NOMO-1 (cell line): ENCODE measurements at regions not wholly inside any gene's neighbourhood (a gene's known extent, or its start where the extent isn't known, plus 50 kb on each side); places are given as distances from the start of the nearest gene placed in this dataset.
"Not testable (repeated sequence)": the region's sequence is repeated elsewhere in the genome, so short reads cannot be mapped to it uniquely, and the experiment has no call there.

Source experiments
- DNase-seq, 2 experiments: peaks; one replicate each; lab custom pipeline; 2025; ENCODE audit not compliant: unreplicated experiment in 2 of 2; lab: John Stamatoyannopoulos, UW

DNA sequence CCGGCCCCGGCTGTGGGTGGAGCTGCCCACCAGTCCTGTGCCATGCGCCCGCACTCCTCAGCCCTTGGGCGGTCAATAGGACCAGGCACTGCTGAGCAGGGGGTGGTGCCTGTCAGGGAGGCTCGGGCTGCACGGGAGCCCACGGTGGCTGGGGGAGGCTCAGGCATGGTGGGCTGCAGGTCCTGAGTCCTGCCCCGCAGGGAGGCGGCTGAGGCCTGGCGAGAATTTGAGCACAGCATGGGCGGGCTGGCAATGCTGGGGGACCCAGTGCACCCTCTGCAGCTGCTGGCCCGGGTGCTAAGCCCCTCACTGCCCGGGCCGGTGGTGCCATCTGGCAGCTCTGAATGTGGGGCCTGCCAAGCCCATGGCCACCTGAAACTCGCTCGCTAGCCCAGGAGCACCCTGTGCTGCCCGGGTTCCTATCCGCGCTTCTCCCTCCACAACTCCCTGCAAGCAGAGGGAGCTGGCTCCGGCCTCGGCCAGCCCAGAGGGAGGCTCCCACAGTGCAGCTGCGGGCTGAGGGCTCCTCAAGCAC is 1371.1 kb downstream of the FSCB start:
- no peak for DNase-seq

DNA sequence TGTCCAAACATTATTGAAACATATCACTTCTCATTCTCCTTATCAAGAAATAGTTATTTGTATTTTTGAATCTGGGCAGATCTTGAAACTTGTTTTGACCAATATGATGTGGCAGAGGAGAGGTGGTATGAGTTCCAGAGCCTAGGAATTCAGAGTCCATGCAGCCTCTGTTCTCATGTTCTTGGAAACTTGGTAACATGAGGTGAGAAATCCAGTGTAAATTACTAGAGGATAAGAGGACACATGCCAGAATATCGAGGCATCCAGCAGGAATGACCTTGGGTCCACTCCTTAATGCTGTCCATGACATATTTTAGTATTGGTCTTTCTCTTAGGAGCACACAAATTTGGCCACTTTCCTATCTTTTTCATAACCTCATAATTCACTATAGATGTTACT is 1374.6 kb downstream of the FSCB start:
- no peak for DNase-seq

DNA sequence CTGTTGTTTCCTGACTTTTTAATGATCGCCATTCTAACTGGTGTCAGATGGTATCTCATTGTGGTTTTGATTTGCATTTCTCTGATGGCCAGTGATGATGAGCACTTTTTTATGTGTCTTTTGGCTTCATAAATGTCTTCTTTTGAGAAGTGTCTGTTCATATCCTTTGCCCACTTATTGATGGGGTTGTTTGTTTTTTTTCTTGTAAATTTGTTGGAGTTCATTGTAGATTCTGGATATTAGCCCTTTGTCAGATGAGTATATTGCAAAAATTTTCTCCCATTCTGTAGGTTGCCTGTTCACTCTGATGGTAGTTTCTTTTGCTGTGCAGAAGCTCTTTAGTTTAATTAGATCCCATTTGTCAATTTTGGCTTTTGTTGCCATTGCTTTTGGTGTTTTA is 1378.7 kb downstream of the FSCB start:
- DNase-seq = not testable (repeated sequence)

DNA sequence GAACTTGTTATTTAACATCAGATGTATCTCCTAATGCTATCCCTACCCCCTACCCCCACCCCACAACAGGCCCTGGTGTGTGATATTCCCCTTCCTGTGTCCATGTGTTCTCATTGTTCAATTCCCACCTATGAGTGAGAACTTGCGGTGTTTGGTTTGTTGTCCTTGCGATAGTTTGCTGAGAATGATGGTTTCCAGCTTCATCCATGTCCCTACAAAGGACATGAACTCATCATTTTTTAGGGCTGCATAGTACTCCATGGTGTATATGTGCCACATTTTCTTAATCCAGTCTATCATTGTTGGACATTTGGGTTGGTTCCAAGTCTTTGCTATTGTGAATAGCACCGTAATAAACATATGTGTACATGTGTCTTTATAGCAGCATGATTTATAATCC is 1379.2 kb downstream of the FSCB start:
- not testable (repeated sequence) for DNase-seq

DNA sequence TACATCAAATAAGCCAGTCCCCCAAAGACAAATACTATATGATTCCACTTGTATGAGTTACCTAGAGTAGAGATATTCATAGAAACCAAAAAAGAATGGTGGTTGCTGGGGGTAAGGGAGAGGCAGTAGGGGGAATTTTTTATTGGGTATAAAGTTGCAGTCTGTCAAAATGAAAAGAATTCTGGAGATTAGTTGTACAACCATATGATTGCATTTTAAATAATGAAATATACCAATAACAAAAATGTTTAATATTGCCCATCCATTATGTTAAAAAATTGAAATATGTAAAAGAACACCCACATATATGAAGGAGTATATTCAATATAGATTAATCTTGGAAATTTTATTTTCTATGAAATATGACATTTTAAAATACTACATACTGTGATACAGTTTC is 1383.5 kb downstream of the FSCB start:
- no peak for DNase-seq

DNA sequence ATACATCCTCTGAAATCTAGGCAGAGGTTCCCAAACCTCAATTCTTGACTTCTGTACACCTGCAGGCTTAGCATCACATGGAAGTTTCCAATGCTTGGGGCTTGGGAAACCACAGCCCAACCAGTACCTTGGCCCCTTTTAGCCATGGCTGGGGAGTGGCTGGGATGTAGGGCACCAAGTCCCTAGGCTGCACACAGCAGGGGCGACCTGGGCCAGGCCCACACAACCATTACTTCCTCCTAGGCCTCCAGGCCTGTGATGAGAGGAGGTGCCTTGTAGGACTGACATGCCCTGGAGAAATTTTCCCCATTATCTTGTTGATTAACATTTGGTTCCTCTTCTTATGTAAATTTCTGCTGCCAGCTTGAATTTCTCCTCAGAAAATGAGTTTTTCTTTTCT is 1387.4 kb downstream of the FSCB start:
- DNase-seq = no peak

DNA sequence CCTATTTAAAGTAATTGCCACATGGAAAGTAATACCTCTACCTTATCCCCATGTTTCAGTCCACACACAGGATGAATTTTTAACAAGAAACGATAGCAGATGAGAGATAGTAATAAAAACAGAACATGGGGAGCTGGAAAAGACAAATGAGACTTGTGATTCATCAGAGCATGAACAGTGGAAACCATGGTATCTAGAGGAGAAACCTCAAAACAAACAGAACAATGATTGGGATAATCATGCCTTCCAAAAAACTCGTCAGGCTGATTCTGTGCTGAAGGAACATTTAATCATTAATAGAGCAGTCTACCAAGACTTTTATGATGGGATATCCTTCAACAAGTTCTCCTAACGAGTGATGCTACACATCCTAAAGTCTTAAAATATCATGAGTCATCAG is 1390.7 kb downstream of the FSCB start:
- DNase-seq = no peak

DNA sequence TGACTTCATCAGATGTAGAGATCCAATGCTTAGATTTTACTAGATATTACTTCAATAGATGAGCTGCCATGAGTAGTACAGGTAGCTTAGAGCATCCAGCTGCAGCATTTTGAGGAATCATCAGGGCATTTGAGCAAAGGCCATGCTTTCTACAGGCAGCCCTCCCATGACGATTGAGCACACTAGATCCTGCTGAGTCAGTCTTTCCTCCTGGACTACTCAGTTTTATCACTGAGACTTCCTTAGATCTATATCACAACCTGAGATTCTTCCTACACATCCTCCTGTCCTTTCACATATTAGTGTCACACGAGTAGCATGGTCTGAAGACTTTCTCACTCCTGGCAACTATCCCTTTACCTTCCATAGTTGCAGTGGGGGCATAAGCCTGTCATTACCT is 1401.8 kb downstream of the FSCB start:
- DNase-seq = no peak

DNA sequence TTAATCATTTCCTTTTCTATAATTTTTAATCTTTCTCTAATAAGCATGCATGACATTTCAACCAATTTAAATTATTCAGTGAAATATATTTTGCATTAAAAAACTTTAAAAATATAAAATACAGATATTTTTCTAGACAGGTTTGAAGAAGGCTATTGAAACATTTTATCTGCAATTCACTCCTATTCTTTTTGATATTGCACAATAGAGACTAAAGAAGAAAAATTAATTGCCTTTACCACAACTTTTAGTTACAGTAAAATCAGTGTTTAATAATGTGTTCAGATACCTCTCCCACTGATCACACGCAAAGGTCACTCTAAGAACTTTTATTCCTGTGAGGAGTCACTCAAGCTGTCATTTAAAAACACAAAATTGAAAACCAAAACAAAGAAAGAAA is 1416.7 kb downstream of the FSCB start:
- no peak for DNase-seq

DNA sequence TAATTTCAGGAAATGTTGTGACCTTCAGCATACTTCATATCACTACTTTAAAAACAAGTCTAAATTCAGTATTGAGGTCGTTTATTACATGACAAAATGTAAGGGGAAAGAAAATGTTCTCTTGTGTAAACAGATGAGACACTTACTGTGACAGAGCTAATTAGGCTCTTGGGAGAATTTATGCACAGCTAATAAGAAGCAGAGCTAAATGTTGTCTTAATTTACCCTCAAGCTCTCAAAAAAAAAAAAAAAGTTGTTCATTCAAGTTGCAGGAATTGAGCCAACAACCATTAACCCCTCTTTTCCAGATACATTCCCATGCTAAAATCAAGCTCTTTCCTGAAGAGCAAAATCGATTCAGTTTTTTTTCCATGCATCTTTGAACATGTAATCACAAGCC is 1419.4 kb downstream of the FSCB start:
- no peak for DNase-seq

DNA sequence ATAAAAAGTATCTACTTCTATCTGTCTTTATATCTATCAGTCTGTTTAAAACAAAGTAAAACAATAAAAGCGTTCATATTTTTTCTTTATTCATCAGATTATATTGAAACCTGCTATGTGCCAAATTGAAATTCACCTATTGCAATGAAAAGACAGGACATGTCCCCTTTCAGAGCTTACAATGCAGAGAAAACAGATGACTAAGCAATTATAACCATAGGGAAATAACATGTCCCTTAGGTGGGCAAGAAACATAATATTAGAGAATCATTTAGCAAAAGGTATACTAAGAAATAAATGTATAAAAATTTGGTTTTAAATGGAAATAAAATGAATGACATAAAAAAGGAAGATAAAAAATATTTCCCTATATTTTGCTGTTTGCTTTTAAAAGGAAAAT is 1421.3 kb downstream of the FSCB start:
- no peak for DNase-seq

DNA sequence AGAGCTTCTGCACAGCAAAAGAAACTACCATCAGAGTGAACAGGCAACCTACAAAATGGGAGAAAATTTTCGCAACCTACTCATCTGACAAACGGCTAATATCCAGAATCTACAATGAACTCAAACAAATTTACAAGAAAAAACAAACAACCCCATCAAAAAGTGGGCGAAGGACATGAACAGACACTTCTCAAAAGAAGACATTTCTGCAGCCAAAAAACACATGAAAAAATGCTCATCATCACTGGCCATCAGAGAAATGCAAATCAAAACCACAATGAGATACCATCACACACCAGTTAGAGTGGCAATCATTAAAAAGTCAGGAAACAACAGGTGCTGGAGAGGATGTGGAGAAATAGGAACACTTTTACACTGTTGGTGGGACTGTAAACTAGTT is 1439.7 kb downstream of the FSCB start:
- DNase-seq = not testable (repeated sequence)

DNA sequence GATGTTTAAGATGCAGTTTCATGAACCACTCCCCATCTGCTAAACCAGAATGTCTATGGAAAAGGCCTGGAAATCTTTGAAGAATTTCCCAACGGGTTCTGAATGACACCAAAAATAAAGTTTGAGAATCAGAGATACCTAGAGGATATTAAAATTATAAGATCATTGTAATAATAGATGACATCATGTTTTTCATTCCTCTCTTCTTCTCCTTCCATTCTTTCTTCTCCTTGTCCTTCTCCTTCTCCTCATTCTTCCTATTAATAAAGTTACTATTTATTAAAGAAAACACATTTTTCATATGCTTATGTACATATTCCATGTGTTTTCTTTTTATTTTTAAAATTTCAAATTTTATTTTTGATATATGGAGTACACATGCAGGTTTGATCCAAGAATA is 1449.4 kb downstream of the LRFN5 start:
- no peak for DNase-seq

DNA sequence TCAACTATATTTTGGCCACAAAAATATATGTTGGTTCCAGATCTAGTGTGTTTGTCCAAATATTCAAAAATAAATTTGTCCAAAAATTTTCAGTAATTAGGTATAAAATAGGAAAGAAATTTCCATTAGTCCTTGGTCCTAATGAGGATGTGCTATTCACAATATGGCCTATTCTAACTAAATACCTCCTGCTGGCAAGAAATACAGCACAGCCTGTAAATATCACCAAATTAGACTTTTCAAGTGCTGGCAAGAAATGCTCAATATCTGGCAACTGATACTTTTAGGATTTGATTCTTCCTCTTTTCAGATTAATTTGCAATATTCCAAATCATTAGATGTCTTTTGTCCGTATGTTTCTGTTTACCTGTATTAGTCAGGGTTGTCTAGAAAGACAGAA is 1446.2 kb downstream of the LRFN5 start:
- DNase-seq = no peak

DNA sequence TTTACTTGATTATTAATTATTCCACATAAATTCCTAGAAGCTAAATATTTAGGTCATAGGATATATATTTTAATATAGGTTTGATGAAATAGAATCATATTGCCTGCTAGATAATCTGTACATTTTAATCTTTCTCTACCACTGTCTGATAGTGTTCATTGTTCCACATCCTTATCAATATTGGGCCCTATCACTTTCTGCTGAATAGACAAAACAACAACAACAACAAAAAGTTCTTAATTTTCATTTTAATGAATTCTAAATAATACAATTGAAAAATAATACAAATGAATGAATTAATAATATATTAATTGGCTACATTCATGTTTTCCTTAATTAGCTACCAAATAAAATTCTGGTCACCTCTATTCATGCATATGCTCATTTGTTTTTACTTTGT is 1437.2 kb downstream of the LRFN5 start:
- no peak for DNase-seq

DNA sequence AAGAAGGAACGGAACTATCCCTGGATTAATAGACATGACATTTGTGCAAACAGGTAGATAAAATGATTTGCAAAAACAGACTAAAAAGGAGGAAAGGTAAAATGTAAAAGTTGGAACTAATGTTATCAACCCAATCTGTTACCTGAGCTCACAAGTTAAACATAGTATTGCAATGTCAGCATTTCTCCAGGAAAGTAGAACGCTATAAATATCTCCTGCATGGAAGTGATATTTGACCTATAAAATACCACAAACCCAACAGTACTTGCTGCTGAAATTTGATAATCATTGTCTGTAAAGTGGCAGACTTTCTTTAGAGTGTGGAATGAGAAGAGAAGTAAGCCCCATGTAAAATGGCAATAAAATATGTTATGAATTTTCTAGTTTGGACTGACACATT is 1435.7 kb downstream of the LRFN5 start:
- no peak for DNase-seq

DNA sequence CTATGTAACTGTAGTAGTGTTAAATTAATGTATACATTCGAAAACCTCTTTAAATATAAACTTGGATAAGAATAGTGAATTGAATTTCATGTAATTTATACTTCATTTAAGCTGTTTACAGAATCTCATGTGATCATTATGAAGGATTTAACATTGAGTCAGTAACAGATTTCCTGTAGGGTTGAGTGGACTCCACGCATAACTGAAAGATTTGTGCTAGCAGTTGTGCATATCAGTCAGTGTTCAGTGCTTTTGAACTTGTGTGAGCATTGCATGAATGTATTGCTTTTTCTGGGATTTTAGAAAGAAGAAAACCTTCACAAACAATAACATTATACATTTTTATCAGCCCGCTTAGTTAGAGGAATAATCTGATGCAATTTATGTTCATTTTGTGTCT is 1435.3 kb downstream of the LRFN5 start:
- no peak for DNase-seq

DNA sequence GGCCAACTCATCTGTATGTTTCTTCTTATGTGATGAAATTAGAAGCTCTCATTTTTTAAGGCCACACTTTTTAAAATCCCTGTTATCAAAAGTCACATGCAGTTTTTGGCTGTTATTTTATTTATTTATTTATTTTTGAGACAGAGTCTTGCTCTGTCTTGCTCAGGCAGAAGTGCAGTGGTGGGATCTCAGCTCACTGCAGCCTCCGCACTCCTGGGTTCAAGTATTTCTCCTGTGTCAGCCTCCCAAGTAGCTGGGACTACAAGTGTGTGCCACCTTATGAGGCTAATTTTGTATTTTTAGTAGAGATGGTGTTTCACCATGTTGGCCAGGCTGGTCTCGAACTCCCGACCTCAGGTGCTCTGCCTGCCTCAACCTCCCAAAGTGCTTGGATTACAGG is 1434.5 kb downstream of the LRFN5 start:
- no peak for DNase-seq

DNA sequence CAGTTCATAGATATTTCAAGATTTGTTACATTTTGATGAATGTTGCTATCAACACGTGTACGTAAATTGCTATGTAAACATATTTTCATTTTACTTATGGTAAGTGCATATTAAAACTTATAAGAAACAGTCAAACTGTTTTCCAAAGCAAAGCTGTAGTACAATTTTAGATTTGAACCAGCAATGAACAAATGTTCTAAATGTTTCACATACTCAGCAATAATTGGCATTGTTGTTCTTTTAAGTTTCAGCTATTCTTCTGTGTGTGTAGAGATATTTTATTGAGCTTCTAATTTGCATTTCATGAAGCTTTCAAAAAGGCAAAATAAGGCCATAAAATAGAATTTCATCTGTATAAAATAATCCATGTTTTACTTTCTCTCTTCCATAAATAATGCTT is 1433.2 kb downstream of the LRFN5 start:
- DNase-seq = no peak

DNA sequence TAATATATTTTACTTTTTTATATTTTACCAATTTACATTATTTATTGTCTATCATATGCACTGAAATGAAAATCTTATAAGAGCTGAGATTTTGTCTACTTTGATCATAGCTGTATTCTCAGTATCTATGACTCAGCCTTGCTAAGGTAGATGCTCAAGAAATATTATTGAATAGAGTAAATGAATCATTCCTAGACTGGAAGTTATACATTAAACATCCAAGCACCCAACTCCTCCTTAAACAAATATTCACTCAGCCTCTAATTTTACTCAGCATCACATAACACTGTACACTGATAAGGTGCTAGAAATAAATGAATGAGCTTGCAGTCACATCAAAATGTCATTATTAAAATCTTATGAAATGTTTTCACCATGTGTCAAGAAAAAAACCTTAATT is 1424.9 kb downstream of the LRFN5 start:
- no peak for DNase-seq

DNA sequence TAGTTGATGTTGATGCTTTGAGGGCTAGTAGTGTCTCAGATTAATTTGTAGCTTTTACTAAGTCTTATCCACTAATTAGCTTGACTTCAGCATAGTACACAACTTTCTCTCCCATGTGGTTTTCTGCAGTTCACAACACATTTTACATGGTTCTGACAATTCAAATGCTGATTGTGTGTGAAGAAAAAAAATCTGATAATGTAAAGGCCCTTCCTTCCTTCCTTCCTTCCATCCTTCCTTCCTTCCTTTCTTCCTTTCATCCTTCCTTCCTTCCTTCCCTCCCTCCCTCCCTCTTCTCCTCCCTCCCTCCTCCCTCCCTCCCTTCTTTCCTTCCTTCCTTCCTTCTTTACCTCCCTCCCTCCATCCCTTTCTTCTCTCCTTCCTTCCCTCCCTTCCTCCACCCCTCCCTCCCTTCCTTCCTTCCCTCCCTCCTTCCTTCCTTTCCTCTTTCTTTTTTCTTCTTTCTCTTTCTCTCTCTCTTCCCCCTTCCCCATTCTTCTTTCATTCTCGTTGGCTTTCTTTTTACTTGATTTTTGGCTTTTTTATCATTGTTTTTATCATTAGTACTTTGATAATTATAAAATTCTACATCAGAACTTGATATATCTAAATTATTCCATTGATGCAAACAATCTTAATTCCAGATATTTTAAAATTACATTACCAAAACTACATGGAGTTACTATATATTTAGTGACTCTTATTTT is 1415.6 kb downstream of the LRFN5 start:
- DNase-seq = no peak

DNA sequence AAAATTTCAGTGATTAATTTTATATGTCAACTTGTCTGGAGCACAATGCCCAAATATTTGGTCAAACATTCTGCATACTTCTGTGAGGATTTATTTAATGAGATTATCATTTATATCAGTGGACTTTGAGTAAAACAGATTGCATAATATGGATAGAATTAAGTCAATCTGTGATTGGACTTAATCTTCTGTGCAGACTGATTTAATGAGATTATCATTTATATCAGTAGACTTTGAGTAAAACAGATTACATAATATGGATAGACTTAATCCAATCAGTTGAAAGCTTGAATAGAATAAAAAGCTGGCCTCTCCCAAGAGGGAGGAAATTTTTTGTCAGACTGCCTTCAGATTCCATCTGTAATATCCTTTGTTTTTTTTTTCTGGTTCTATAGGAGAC is 1413.2 kb downstream of the LRFN5 start:
- no peak for DNase-seq

DNA sequence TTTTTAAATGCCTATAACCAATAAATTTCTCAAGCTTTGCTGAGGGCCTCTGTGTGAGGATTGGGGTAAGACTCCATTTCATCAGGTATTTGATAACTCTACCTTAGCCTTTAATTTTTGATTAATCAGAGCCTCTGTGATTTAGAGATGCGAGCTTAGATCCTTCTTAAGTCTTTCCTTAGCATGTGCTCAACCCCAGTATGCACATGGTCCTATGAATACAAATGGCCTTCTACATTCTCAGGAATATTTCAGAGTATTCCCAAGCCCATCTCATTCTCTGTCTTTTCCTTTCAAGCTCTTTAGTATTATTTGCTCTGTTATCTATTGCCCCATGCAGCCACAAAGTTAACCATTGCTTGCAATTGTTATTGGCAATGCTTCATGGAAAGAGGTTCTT is 1407.7 kb downstream of the LRFN5 start:
- DNase-seq = no peak
